GM13977 (cell line): ENCODE measurements at regions not wholly inside any gene's neighbourhood (a gene's known extent, or its start where the extent isn't known, plus 50 kb on each side); places are given as distances from the start of the nearest gene placed in this dataset.

ENCODE experiments used
- DNase-seq: peaks from one replicate; pipeline ENCODE4 v3.0.0; 2012; ENCODE audit warnings: low spot score
- CTCF ChIP-seq: IDR thresholded peaks from 2 replicates; pipeline ENCODE4 v1.5.1; 2012; ENCODE audit warnings: mild to moderate bottlenecking, control low read depth; ENCODE audit not compliant: insufficient read depth; ENCODE audit errors: extremely low read depth, missing control alignments
- in situ Hi-C: fragments of 300-500 bp; cut with MboI; formaldehyde crosslinking; loops from one replicate; pipeline ENCODE4 v1.12.0; 2022; ENCODE audit warnings: low sequenced_read_pairs, low pct_unique_long_range_greater_than_20kb, mixed read lengths, inconsistent platforms; ENCODE audit not compliant: unreplicated experiment

- TF ChIP-seq CTCF = no peak
- DNase-seq = no peak
- in situ Hi-C loops = no loop called here
Measured at GRCh38 chr5:52202256-52202655, 585.5 kb upstream of the ITGA1 start.

- no peak for TF ChIP-seq CTCF
- in situ Hi-C loops = no loop called here
- no peak for DNase-seq
Measured at GRCh38 chr5:52204310-52204709, 583.4 kb upstream of the ITGA1 start.
